ENCODE measurements at regions not wholly inside any gene's neighbourhood (a gene's known extent, or its start where the extent isn't known, plus 50 kb on each side); places are given as distances from the start of the nearest gene placed in this dataset.

- no peak overlapping the region for H3K4me3 ChIP-seq (ENCODE audit: low read depth, low read length)
- DNase-seq (ENCODE audit: low read depth), result no peak
- TF ChIP-seq CTCF (IDR thresholded peaks at IDR 0.05; ENCODE audit: insufficient read depth, low read length), result no peak
Measured at GRCh38 chr14:66094001-66094727, 392.0 kb upstream of the CCDC196 start.

GRCh38 chr14:66099451-66099850 is 386.7 kb upstream of the CCDC196 start:
- H3K4me3 ChIP-seq (ENCODE audit: low read depth, low read length), result no peak overlapping the region
- DNase-seq (ENCODE audit: low read depth), result no peak
- no peak for TF ChIP-seq CTCF (IDR thresholded peaks at IDR 0.05; ENCODE audit: insufficient read depth, low read length)

GRCh38 chr14:66099931-66100330 is 386.2 kb upstream of the CCDC196 start:
- no peak for TF ChIP-seq CTCF (IDR thresholded peaks at IDR 0.05; ENCODE audit: insufficient read depth, low read length)

GRCh38 chr14:66101662-66102061 is 384.5 kb upstream of the CCDC196 start:
- H3K4me3 ChIP-seq (ENCODE audit: low read depth, low read length), result no peak overlapping the region
- DNase-seq (ENCODE audit: low read depth), result peak; percentile 78
- no peak for TF ChIP-seq CTCF (IDR thresholded peaks at IDR 0.05; ENCODE audit: insufficient read depth, low read length)

More at GRCh38 chr14:66099931-66100330, 386.2 kb upstream of the CCDC196 start:
- DNase-seq (ENCODE audit: low read depth), result no peak
- H3K4me3 ChIP-seq (ENCODE audit: low read depth, low read length), result no peak overlapping the region

GRCh38 chr14:66104486-66104885 is 381.7 kb upstream of the CCDC196 start:
- no peak overlapping the region for H3K4me3 ChIP-seq (ENCODE audit: low read depth, low read length)
- TF ChIP-seq CTCF (IDR thresholded peaks at IDR 0.05; ENCODE audit: insufficient read depth, low read length), result no peak
- no peak for DNase-seq (ENCODE audit: low read depth)

- no peak for TF ChIP-seq CTCF (IDR thresholded peaks at IDR 0.05; ENCODE audit: insufficient read depth, low read length)
- H3K4me3 ChIP-seq (ENCODE audit: low read depth, low read length), result no peak overlapping the region
Measured at GRCh38 chr14:66105815-66106214, 380.4 kb upstream of the CCDC196 start.

GRCh38 chr14:66109426-66109825 is 376.7 kb upstream of the CCDC196 start:
- TF ChIP-seq CTCF (IDR thresholded peaks at IDR 0.05; ENCODE audit: insufficient read depth, low read length), result no peak
- no peak overlapping the region for H3K4me3 ChIP-seq (ENCODE audit: low read depth, low read length)
- DNase-seq (ENCODE audit: low read depth), result no peak

More at GRCh38 chr14:66105815-66106214, 380.4 kb upstream of the CCDC196 start:
- peak; percentile 82 for DNase-seq (ENCODE audit: low read depth)

Measured in fibroblast of the aortic adventitia (primary cell).